HG02610 (cell line): ENCODE measurements at regions not wholly inside any gene's neighbourhood (a gene's known extent, or its start where the extent isn't known, plus 50 kb on each side); places are given as distances from the start of the nearest gene placed in this dataset.
A peak's percentile ranks its signal among the peaks of the same experiment; 100 is the strongest.

ENCODE experiments used
- ATAC-seq: cut with Tn5 transposase; IDR thresholded peaks from one replicate; pipeline ENCODE4 v1.9.1; 2021; ENCODE audit warnings: mild to moderate bottlenecking, moderate library complexity; ENCODE audit not compliant: unreplicated experiment

DNA sequence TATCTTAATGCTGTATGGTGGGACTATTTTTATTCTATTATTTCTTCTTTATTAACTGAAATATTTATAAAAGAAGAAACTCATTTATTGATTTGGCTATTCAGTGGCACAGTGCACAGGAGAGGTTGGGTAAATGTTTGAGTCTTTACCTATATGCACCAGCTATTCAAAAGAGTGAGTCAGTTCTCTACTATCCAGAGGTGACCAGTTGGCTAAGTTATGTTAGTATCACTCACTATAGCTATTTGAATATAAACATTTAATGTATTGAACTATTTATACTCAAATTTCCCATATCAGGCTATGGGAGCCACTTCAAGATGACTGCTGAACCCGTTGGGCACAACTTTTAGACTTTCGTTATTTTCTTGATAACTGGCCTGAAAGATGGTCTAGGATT is 106.1 kb upstream of the VEGFC start:
- ATAC-seq: no peak

DNA sequence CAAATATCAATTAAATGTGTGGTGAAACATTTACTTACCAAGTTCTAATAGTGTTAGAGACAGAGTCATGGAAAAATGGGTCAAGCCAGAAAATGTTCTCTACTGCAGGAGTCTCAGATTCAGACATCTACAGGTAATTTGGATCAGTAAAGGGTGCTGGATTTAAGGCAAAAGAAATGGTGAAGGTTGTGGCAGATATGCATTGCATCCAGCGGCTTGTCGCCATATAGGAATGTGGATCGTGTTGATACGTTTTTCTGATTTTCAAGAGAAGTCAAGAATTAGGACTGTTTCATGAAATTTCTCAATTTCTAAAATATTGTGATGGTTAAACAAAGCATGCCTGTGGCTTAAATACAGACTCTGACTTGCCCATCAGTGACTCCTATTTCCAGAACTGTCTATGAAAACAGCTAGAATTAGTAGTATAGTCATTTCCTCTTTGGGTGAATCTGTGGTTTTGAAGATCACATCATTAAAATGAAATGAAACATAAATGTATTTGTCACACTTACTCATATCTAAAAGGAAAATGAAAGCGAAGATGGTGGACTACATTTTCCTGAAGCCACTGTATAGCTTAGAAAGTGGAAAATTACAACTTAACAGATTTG is 110.1 kb upstream of the VEGFC start:
- ATAC-seq: peak; percentile 99

DNA sequence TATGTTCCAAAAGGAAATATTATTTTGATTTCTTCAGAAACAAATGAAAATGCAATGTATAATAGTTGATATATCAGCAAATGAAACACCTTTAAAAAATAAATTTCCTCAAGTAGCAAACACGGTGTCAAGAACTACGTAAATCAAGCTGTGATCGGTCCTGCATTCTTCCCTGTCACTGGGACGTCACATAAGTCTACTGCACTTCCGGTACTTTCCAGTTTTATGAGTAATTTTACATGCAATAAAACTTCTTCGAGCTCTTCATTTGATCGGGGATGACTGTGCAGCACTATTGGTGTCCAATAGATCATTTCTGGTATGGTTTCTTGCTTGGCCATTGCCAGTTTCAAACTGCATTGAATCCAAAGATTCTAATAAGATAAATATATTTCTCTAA is 114.0 kb upstream of the VEGFC start:
- ATAC-seq: no peak

DNA sequence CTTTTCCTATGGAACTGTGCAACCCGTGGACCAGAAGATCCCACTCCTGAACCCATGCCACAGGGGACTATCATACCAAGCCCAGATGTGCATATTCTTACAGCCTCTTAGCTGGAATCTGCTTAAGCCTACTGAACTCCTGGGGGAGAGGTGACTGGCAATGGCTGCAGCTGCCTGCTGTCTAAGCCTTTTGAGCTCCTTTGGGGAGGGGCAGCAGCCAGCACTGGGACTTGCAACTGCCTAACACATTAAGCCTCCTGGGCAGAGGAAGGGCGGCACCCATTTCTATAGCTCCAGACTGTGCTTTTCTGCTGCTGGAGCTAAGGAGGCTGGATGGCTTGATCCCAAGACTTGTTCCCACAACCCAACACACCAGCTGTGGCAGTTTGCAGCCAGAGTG is 117.9 kb upstream of the VEGFC start:
- no peak for ATAC-seq

DNA sequence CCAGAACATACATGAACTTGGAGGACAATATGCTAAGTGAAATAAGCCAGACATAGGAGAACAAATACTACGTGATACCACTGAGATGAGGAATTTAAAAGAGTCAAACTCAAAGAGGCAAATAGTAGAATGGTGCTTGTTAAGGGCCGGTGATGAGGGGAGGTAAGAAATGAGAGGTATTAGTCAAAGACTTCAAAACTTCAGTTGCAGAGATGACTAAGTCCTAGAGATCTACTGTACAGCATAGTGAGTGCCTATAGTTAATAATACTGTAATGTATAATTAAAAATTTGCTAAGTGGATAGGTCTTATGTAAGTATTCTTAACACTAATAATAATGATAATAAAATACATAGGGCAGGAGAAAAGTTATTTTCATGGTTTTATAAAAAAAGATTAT is 126.9 kb upstream of the VEGFC start:
- ATAC-seq: no peak

DNA sequence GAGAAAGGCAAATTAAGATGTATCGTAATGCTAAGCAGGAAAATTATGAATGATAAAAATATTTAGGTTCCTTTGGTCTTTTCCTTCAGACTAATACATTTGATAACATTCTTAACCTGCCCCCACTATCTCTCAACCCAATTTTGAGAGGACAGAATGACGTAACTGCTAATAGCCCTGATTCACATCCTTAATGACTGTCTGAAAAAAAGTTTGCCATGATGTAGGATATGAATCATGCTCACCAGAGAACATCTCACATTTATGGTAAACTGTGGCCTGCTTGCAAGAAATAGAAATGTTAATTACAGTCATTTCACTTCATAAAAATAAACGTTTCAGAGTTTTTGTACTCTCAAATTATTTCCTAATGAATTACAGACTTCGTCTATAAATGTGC is 128.0 kb upstream of the VEGFC start:
- no peak for ATAC-seq

DNA sequence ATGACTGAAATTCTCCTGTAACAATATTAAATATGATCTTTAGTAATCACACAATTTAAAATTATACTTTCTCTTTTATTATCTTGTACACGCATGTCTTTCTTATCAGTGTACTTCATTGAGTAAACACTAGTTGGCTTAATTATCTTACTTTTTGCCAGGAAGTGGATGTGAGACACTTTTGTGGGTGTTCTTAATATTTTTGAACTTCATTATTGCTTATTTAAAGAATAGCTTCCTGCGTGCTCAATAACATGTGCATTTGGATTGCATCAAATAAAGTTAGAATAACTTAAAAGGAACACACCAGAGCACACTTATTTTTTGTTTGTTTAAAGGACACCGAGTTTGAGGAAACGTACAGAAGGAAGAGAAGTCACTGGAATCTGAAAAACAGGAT is 128.5 kb upstream of the VEGFC start:
- no peak for ATAC-seq

DNA sequence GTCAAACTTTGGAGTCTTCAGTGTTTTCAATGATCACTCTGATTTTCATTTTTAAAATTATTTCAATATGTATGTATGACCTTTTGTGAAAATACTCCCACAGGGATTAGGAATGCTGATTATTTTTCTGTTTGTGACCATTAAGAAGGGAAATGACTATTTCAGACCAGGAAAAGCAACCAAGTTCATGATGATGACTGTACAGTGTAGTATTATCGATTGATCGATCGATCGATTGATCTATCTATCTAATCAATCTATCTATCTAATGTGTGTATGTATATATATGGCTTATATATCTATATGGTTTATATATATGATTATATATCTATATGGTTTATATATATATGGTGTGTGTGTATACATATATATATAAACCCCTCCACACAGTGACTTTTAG is 131.5 kb upstream of the VEGFC start:
- no peak for ATAC-seq

DNA sequence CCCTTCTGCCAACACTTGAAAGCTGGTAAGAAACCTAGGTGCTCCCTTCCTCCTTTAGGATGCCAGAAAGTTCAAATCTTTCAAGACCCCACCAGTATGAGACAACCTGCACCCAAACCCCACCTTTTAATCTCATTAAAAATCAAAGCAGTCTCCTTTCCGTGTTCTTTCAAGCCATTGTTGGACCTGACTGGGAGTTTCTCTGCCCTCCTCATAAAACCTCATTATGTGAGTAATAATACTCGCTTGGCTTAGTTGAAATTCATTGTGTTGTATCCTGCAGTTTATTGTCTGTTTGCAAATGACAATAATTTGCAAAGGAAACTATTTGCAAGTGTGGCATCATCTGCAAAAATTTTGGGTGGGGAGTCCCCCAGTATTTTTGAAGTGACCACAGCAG is 133.2 kb upstream of the VEGFC start:
- no peak for ATAC-seq

DNA sequence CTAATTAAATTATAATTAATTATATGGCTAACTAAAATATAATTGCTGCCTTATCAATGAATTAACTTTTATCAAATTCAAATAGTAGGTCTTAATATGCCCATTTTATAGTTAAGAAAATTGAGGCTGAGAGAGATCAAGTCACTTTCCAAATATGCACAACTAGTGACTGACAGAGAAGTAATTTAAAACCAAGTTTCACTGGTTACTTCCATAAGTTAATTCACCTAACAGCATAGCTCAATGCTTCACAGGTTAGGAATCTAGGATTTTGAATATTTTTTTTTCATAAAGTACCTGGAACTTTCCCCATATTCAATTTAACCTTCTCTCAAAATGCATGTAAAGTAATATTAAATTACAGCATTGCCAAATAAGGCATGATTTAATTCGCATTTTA is 134.4 kb upstream of the VEGFC start:
- ATAC-seq: no peak

DNA sequence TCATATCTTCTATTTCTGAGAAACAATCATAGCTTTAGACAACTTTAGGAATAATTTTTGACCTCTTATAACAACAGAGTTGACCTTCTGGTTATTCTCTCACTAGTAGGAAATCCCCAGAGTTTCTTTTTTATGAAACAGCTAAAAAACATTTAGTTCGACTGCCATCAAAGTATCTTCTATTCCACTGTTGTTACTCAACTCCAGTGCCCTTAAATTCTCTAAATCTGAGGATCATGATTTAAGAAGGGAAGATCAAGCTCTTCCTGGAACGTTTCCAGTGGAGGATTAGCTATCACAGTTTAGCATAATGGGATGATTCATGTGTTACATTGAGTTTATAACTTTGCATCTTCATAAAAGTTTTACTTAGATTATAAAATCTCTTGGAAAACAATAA is 134.9 kb upstream of the VEGFC start:
- ATAC-seq: no peak

DNA sequence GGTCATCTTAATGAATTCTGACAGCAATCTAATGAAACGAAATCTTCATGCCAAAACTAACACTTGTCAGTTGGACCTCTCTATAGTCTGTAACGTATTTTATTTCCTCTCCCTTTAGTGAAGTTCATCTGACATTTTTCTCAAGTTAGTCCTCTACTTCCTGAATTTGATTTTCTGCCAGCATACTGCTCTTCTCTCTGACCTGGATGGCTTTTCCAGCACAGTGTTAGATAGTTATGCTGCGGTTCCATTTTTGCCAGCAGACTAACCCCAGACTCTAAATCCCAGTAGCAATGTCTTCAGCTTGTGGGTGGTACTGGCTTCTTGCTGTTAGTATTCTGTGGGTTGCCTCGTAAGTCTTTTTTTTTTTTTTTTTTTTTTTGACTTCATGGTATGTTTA is 146.7 kb upstream of the VEGFC start:
- no peak for ATAC-seq

DNA sequence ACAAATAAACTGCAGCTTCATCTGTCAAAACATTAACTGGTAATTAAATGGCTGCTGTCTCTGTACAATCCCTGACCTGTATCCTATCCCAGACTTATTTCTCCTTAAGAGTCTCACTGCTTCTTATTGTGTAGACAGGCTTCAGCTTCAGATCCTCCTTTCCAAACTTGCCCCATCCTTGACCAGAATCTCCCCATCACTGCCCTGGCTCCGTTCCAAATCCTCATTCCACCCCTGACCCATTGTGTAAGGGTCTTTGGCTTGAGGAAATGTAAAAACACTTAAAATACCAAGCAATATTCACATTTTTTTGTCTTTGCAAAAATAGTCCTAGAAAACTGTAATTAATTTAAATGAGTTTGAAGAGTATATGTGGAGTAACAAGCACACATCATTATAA is 152.6 kb upstream of the VEGFC start:
- no peak for ATAC-seq

DNA sequence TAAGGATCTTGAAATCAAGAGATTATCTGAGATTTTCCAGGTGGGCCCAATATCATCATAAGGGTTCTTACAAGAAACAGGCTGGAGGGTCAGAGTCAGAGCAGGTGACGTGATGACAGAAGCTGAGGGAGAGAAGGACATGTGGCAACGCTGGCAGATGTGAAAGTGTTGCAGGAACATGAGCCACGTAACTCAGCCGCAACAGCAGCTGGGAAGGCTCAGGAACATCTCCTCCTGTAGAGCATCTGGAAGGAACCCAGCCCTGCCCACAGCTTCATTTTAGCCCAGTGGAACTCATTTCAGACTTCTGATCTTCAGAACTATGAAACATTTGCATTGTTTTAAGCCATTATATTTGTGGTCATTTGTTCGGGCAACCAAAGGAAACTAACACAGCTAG is 156.3 kb upstream of the VEGFC start:
- ATAC-seq: no peak

DNA sequence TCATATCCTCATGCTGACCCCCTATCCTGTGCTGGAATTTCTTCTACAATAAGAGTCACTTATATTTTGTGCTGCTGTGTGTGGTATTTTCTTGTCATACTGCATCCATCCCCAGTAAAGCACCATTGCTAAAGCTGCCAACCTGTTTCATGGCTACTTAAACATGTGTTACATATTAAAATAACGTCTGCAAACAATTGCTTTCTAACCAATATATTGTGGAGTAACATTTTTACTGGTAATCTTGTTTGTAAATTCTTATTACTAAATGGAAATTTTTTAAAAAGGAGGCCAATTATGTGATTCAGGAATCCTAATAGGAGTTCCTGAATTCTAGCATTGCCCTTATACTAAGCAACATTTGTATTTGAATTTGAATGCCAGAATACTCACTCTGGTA is 160.3 kb upstream of the VEGFC start:
- ATAC-seq: no peak

DNA sequence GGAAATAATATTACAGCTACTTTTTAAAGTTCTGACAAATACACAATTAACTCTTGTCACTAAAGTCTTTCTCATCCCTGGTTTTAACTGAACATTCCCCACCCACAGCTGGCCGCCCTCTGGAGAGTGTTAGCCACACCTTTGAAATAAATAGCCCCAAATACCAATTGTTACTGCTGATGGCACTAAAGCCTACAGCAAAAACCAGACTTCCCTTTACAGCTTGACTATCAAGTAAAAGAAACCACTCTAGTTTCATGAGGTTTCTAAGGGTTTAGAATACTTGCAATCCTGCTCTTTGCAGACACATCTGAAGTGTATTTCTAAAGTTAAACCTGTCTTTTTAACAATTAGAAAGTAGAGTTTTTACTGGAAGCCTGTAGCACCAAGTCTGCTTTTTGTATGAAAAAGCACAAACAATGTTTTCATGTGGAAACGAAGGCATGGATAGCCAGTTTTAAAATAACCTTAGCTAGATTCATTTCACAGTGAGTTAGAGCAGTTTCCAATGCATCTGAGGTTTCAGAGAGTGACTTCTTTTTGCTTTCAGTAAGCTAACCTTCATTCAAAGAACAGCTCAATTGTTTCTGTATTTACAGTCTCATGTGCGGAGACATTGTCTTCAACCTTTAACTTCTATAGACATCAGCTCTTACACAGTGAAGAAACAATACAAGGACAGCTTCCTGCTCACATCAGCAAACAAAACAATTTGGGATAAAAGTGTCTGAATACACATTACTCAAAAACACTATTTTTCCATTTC is 164.8 kb upstream of the VEGFC start:
- no peak for ATAC-seq

DNA sequence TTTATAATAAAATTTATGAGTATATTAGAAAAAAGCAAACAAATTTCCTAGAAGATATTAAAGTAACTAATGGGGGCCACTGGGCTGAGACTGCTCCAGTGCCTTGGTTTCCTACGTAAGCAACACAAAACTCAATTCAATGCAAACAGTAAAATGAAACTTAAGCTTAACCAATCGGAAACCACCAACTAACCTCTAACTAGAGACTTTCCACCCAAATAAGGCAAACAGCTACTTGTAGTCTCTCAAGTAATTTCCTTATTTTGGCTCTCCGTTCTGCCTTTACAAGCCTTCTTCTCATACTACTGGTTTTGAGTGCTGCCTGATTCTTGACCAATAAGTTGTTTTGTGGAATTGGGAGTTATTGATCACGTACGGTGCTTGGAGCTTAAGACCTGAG is 167.3 kb upstream of the VEGFC start:
- no peak for ATAC-seq

DNA sequence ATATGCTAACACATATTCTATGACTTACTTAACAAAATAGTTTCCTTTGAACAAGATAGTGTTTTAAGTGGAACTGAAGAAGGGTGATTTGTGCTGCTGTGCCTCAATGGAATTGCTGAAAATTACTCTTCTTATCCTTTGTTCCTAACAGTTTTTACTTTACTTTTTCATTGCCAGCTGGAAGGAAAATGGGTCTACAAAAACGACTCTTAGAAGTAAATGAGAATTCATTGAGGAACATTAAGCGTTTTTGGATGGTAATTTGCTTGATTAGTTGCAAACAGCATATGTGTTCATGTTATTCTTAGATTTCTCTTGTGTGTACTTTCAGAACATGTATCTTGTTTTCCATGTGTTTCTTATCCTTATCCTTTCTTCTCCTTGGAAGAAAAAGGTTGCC is 170.4 kb upstream of the VEGFC start:
- ATAC-seq: no peak

DNA sequence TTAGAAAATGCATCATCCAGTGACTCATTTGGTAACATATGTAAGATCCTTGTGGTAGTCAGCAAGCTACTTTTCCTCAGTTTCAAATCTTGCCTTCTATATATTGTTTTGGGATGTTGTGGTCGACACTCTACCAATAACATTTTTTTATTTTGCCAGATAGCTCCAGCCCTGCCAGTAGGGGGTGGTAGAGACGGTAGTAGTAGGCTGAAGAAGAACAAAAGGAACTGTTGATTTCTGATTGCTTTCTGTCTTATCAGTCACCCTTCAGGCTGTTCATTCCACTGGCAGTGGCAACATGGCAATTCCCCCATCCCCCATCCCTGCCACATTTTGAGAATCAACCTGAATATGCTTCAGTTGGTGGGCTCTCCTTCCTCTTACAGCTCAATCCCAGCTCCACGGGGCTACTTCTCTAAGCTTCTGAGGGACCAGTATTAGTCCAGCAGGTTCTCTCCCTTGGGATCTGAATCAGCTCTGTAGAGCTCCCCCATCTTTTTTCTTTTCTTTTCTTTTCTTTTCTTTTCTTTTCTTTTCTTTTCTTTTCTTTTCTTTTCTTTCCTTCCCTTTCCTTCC is 171.5 kb upstream of the VEGFC start:
- ATAC-seq: no peak

DNA sequence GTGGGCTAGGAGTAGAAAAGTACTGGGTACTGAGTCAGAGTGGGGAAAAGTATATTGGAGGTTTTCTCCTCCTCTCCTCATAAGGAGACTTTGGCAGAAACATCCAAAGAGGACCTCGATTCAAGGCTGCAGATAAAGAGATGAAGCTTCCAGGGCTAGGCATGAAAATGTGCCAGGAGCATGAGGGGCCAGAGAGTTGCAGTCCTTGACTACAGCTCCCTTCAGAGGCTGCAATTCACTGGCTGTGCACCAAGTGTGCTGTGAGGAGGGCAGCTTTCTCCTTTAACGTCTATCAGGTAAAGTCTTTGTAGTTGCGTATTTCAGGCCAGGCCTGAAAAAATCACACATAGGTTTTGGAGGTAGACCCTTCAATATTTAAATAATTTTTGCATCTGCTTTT is 174.9 kb upstream of the VEGFC start:
- no peak for ATAC-seq

DNA sequence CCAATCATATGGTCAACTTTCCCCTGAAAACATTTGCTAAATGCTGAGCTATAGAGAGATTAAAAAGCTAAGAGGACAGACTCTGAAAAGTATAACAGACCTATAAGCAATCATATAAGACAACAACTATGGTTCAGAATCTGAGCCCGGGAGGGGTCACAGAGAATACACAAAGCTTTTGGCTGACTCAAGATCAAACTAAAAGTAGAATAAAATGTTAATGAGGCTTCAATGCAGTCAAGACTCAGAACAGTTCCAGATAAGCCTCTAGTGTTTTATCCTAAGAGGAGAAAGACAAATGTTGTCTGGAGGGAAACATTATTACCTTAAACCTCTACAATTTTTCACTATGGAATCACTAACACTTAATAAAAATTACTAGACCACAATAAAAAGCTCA is 175.4 kb upstream of the VEGFC start:
- ATAC-seq: no peak

DNA sequence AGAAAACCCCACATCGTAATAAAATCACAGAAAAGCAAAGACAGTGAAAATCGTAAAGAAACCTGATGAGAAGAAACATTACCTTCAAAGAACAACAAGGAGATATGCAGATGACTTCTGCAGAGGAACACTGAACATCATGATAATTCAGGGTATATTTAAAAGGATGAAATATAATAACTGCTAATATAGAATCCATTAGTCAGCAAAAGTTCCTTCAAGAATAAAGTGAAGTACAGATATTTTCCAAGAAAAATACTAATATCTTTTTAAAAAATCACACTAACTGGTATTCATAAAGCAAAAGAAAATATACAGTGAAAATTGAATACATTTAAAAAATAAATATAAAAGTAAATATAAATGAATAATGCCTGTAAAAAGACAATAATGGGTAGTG is 176.3 kb upstream of the VEGFC start:
- no peak for ATAC-seq

DNA sequence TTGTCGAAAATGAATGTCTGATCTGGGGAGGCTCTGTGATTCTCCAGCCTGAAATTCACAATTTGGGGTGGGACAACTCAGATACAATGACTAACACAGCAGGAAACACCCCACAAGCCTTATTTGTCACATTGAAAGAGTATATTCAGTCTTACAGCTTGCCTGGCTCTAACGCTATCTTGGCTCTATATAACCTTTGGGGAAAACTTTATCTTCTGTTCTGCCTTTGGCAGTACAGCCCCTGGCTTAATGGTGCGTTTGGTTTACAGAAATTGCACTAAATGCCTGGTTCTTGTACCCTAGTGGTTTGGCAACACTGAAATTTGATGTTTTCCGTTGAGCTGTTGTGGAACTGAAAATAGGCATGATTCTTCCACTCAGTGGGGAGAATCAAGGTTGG is 178.1 kb upstream of the VEGFC start:
- ATAC-seq: no peak
